HEK293 (cell line): ENCODE measurements at regions not wholly inside any gene's neighbourhood (a gene's known extent, or its start where the extent isn't known, plus 50 kb on each side); places are given as distances from the start of the nearest gene placed in this dataset.

Source experiments
- CTCF ChIA-PET: fragments of 350-600 bp; formaldehyde crosslinking; extraction: SDS; loops from one replicate; lab custom pipeline; 2021; ENCODE audit warnings: antibody characterized with exemption; lab: Yijun Ruan, JAX
- POLR2A ChIA-PET: fragments of 300-600 bp; formaldehyde crosslinking; extraction: SDS; loops from one replicate; lab custom pipeline; 2020; ENCODE audit warnings: antibody characterized with exemption, inconsistent platforms; lab: Yijun Ruan, JAX
- H3K27ac ChIP-seq: fragments of 200-500 bp; sonication (Bioruptor generic); 2 replicates; pipeline ENCODE4 v1.5.1; 2014; ENCODE audit warnings: low read depth, low read length, control low read depth, inconsistent platforms; ENCODE audit errors: extremely low read depth
- H3K36me3 ChIP-seq, 2 experiments: fragments of 200-500 bp in 1 of 2; sonication (Bioruptor generic) in 1 of 2; 1 replicate in 1 of 2; 2 replicates in 1 of 2; pipeline ENCODE4 v1.5.1; 2014 to 2017; ENCODE audit warnings: inconsistent platforms in 2 of 2, low read length in 2 of 2; ENCODE audit not compliant: control insufficient read depth in 2 of 2, insufficient read depth in 1 of 2
- H3K4me1 ChIP-seq: fragments of 200-500 bp; sonication (Bioruptor generic); 2 replicates; pipeline ENCODE4 v1.5.1; 2014; ENCODE audit warnings: mild to moderate bottlenecking, low read length, inconsistent platforms; ENCODE audit not compliant: control insufficient read depth, insufficient read depth
- H3K4me3 ChIP-seq: 2 replicates; pipeline ENCODE4 v1.5.1; 2011; ENCODE audit warnings: low read depth, mild to moderate bottlenecking, control low read depth, low read length, moderate library complexity
- H3K9me3 ChIP-seq: fragments of 200-500 bp; sonication (Bioruptor generic); 2 replicates; pipeline ENCODE4 v1.5.1; 2014; ENCODE audit warnings: low read depth, low read length, inconsistent platforms; ENCODE audit not compliant: control insufficient read depth, insufficient read depth
- GFI1B ChIP-seq: fragments of 450-650 bp; formaldehyde crosslinking; IDR thresholded peaks from 2 replicates; pipeline ENCODE4 v1.5.1; 2016; ENCODE audit warnings: missing biosample characterization, missing genetic modification characterization
- GLIS1 ChIP-seq: fragments of 450-650 bp; formaldehyde crosslinking; IDR thresholded peaks from 2 replicates; pipeline ENCODE4 v1.5.1; 2016; ENCODE audit warnings: missing biosample characterization, missing genetic modification characterization
- IKZF3 ChIP-seq: fragments of 450-650 bp; IDR thresholded peaks from 2 replicates; pipeline ENCODE4 v1.5.0; 2018; ENCODE audit warnings: missing biosample characterization, mild to moderate bottlenecking, missing genetic modification characterization, moderate library complexity
- SCRT1 ChIP-seq: fragments of 450-650 bp; formaldehyde crosslinking; IDR thresholded peaks from 2 replicates; pipeline ENCODE4 v1.5.1; 2016; ENCODE audit warnings: missing biosample characterization, missing genetic modification characterization, borderline replicate concordance
- SETDB1 ChIP-seq: IDR thresholded peaks from one replicate; pipeline ENCODE4 v1.6.1; 2017; ENCODE audit warnings: mild to moderate bottlenecking, low read length, moderate library complexity, mixed read lengths; ENCODE audit not compliant: insufficient read length
- ZNF112 ChIP-seq: fragments of 450-650 bp; formaldehyde crosslinking; IDR thresholded peaks from 2 replicates; pipeline ENCODE4 v1.5.0; 2017; ENCODE audit warnings: missing biosample characterization, missing genetic modification characterization
- ZNF132 ChIP-seq: fragments of 450-650 bp; formaldehyde crosslinking; IDR thresholded peaks from 2 replicates; pipeline ENCODE4 v1.5.1; 2017; ENCODE audit warnings: missing biosample characterization, missing genetic modification characterization, borderline replicate concordance
- ZNF2 ChIP-seq: fragments of 450-650 bp; formaldehyde crosslinking; IDR thresholded peaks from 2 replicates; pipeline ENCODE4 v1.5.1; 2016; ENCODE audit warnings: missing biosample characterization, missing genetic modification characterization
- ZNF239 ChIP-seq: fragments of 450-650 bp; formaldehyde crosslinking; IDR thresholded peaks from 2 replicates; pipeline ENCODE4 v1.5.1; 2016; ENCODE audit warnings: missing biosample characterization, missing genetic modification characterization
- ZNF280D ChIP-seq: fragments of 450-650 bp; formaldehyde crosslinking; IDR thresholded peaks from 2 replicates; pipeline ENCODE4 v1.5.1; 2016; ENCODE audit warnings: missing biosample characterization, missing genetic modification characterization
- ZNF341 ChIP-seq: fragments of 450-650 bp; formaldehyde crosslinking; IDR thresholded peaks from 2 replicates; pipeline ENCODE4; 2016; ENCODE audit warnings: low read depth, missing biosample characterization, missing genetic modification characterization
- ZNF549 ChIP-seq: fragments of 450-650 bp; IDR thresholded peaks from 2 replicates; pipeline ENCODE4 v1.5.1; 2018; ENCODE audit warnings: missing biosample characterization, missing genetic modification characterization, mild to moderate bottlenecking, inconsistent platforms, moderate library complexity
- ZNF701 ChIP-seq: fragments of 450-650 bp; formaldehyde crosslinking; IDR thresholded peaks from 2 replicates; pipeline ENCODE4 v1.5.1; 2016; ENCODE audit warnings: missing biosample characterization, missing genetic modification characterization
- ZNF792 ChIP-seq: fragments of 450-650 bp; formaldehyde crosslinking; IDR thresholded peaks from 2 replicates; pipeline ENCODE4 v1.5.1; 2016; ENCODE audit warnings: missing biosample characterization, missing genetic modification characterization
- ZNF837 ChIP-seq: fragments of 450-650 bp; formaldehyde crosslinking; IDR thresholded peaks from 2 replicates; pipeline ENCODE4 v1.5.1; 2016; ENCODE audit warnings: missing biosample characterization, missing genetic modification characterization
- TF ChIP-seq, protein P1 (sequence below): fragments of 450-650 bp; formaldehyde crosslinking; IDR thresholded peaks from 2 replicates; pipeline ENCODE4 v1.5.1; 2016; ENCODE audit warnings: missing biosample characterization, missing genetic modification characterization, low read depth
- TF ChIP-seq, protein P2 (sequence below): fragments of 450-650 bp; formaldehyde crosslinking; conservative IDR thresholded peaks from 2 replicates; pipeline ENCODE4 v1.5.1; 2016; ENCODE audit warnings: low read depth, missing biosample characterization, missing genetic modification characterization
- TF ChIP-seq, protein P3 (sequence below): fragments of 450-650 bp; formaldehyde crosslinking; IDR thresholded peaks from 2 replicates; pipeline ENCODE4 v1.5.1; 2016; ENCODE audit warnings: missing biosample characterization, missing genetic modification characterization
- TF ChIP-seq, protein P4 (sequence below): fragments of 450-650 bp; formaldehyde crosslinking; IDR thresholded peaks from 2 replicates; pipeline ENCODE4 v1.5.1; 2016; ENCODE audit warnings: missing biosample characterization, missing genetic modification characterization
- TF ChIP-seq, protein P5 (sequence below): fragments of 450-650 bp; formaldehyde crosslinking; IDR thresholded peaks from 2 replicates; pipeline ENCODE4 v1.5.1; 2016; ENCODE audit warnings: missing biosample characterization, missing genetic modification characterization

DNA sequence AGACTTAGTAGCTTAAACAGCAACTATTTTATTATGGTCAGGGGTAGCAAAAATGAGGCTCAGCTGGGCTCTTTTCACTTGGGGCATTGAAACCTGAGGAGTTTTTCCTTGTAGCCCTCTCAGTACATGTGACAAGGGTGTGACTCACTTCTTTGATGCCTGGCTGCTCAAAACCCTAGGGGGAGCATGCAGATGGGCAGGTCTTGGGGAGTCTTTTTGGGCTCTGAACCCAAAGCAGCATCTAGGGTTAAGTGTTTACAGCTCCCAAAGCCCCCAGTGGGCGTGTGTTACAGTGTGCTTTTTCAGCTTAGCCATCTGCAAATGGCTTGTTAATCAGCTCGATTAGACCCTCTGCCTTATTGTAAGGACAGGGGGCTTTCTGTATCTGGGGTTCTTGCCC lies 1752.7 kb downstream of the PCDH7 start:
- TF ChIP-seq ZNF2 (tag by site-specific recombination): no peak
- no peak for TF ChIP-seq SCRT1 (tag by site-specific recombination)
- TF ChIP-seq IKZF3: no peak
- TF ChIP-seq, protein P1, sequence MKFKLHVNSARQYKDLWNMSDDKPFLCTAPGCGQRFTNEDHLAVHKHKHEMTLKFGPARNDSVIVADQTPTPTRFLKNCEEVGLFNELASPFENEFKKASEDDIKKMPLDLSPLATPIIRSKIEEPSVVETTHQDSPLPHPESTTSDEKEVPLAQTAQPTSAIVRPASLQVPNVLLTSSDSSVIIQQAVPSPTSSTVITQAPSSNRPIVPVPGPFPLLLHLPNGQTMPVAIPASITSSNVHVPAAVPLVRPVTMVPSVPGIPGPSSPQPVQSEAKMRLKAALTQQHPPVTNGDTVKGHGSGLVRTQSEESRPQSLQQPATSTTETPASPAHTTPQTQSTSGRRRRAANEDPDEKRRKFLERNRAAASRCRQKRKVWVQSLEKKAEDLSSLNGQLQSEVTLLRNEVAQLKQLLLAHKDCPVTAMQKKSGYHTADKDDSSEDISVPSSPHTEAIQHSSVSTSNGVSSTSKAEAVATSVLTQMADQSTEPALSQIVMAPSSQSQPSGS: no peak
- no peak for TF ChIP-seq ZNF280D (tag by site-specific recombination)
- no peak for TF ChIP-seq ZNF837 (tag by site-specific recombination)
- TF ChIP-seq, protein P2, sequence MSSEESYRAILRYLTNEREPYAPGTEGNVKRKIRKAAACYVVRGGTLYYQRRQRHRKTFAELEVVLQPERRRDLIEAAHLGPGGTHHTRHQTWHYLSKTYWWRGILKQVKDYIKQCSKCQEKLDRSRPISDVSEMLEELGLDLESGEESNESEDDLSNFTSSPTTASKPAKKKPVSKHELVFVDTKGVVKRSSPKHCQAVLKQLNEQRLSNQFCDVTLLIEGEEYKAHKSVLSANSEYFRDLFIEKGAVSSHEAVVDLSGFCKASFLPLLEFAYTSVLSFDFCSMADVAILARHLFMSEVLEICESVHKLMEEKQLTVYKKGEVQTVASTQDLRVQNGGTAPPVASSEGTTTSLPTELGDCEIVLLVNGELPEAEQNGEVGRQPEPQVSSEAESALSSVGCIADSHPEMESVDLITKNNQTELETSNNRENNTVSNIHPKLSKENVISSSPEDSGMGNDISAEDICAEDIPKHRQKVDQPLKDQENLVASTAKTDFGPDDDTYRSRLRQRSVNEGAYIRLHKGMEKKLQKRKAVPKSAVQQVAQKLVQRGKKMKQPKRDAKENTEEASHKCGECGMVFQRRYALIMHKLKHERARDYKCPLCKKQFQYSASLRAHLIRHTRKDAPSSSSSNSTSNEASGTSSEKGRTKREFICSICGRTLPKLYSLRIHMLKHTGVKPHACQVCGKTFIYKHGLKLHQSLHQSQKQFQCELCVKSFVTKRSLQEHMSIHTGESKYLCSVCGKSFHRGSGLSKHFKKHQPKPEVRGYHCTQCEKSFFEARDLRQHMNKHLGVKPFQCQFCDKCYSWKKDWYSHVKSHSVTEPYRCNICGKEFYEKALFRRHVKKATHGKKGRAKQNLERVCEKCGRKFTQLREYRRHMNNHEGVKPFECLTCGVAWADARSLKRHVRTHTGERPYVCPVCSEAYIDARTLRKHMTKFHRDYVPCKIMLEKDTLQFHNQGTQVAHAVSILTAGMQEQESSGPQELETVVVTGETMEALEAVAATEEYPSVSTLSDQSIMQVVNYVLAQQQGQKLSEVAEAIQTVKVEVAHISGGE: no peak
- TF ChIP-seq ZNF341 (tag by site-specific recombination): no peak
- TF ChIP-seq ZNF132 (tag by site-specific recombination): no peak
- TF ChIP-seq GLIS1 (tag by site-specific recombination): no peak
- TF ChIP-seq, protein P3, sequence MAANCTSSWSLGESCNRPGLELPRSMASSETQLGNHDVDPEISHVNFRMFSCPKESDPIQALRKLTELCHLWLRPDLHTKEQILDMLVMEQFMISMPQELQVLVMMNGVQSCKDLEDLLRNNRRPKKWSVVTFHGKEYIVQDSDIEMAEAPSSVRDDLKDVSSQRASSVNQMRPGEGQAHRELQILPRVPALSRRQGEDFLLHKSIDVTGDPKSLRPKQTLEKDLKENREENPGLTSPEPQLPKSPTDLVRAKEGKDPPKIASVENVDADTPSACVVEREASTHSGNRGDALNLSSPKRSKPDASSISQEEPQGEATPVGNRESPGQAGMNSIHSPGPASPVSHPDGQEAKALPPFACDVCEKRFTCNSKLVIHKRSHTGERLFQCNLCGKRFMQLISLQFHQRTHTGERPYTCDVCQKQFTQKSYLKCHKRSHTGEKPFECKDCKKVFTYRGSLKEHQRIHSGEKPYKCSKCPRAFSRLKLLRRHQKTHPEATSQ (tag by site-specific recombination): no peak
- no peak for TF ChIP-seq ZNF239
- TF ChIP-seq ZNF549: no peak
- no peak for TF ChIP-seq ZNF792 (tag by site-specific recombination)
- no peak for TF ChIP-seq SETDB1
- no peak for TF ChIP-seq ZNF701
- TF ChIP-seq, protein P4, sequence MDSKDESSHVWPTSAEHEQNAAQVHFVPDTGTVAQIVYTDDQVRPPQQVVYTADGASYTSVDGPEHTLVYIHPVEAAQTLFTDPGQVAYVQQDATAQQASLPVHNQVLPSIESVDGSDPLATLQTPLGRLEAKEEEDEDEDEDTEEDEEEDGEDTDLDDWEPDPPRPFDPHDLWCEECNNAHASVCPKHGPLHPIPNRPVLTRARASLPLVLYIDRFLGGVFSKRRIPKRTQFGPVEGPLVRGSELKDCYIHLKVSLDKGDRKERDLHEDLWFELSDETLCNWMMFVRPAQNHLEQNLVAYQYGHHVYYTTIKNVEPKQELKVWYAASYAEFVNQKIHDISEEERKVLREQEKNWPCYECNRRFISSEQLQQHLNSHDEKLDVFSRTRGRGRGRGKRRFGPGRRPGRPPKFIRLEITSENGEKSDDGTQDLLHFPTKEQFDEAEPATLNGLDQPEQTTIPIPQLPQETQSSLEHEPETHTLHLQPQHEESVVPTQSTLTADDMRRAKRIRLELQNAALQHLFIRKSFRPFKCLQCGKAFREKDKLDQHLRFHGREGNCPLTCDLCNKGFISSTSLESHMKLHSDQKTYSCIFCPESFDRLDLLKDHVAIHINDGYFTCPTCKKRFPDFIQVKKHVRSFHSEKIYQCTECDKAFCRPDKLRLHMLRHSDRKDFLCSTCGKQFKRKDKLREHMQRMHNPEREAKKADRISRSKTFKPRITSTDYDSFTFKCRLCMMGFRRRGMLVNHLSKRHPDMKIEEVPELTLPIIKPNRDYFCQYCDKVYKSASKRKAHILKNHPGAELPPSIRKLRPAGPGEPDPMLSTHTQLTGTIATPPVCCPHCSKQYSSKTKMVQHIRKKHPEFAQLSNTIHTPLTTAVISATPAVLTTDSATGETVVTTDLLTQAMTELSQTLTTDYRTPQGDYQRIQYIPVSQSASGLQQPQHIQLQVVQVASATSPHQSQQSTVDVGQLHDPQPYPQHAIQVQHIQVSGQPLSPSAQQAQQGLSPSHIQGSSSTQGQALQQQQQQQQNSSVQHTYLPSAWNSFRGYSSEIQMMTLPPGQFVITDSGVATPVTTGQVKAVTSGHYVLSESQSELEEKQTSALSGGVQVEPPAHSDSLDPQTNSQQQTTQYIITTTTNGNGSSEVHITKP: no peak
- TF ChIP-seq, protein P5, sequence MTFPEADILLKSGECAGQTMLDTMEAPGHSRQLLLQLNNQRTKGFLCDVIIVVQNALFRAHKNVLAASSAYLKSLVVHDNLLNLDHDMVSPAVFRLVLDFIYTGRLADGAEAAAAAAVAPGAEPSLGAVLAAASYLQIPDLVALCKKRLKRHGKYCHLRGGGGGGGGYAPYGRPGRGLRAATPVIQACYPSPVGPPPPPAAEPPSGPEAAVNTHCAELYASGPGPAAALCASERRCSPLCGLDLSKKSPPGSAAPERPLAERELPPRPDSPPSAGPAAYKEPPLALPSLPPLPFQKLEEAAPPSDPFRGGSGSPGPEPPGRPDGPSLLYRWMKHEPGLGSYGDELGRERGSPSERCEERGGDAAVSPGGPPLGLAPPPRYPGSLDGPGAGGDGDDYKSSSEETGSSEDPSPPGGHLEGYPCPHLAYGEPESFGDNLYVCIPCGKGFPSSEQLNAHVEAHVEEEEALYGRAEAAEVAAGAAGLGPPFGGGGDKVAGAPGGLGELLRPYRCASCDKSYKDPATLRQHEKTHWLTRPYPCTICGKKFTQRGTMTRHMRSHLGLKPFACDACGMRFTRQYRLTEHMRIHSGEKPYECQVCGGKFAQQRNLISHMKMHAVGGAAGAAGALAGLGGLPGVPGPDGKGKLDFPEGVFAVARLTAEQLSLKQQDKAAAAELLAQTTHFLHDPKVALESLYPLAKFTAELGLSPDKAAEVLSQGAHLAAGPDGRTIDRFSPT (tag by site-specific recombination): no peak
- no peak for TF ChIP-seq ZNF112 (tag by site-specific recombination)
- no peak for TF ChIP-seq GFI1B
- H3K4me1 ChIP-seq: no peaks in the 10 kb centered on the region
- no peak overlapping the region for H3K4me3 ChIP-seq
- H3K27ac ChIP-seq: no peak overlapping the region
- POLR2A ChIA-PET: no interaction called here
- H3K9me3 ChIP-seq: no peaks in the 10 kb centered on the region
- CTCF ChIA-PET: no interaction called here
- no peaks in the 10 kb centered on the region for H3K36me3 ChIP-seq
